Vagina (tissue), 2 donors: ENCODE measurements at regions not wholly inside any gene's neighbourhood (a gene's known extent, or its start where the extent isn't known, plus 50 kb on each side); places are given as distances from the start of the nearest gene placed in this dataset.

ENCODE experiments used
- DNase-seq, 2 donors: peaks; one replicate each; pipeline ENCODE4 v3.0.0-alpha.2; 2017; ENCODE audit errors: extremely low spot score in 2 of 2
- H3K27ac ChIP-seq: fragments of 200-600 bp; sonication (generic); one replicate; pipeline ENCODE4 v1.5.1; 2019
- H3K27me3 ChIP-seq: fragments of 200-600 bp; sonication (generic); one replicate; pipeline ENCODE4 v1.5.1; 2019
- H3K36me3 ChIP-seq, 2 donors: fragments of 200-600 bp; sonication (generic); one replicate each; pipeline ENCODE4 v1.5.1; 2017 to 2019
- H3K4me1 ChIP-seq: fragments of 200-600 bp; sonication (generic); one replicate; pipeline ENCODE4 v1.5.1; 2019
- H3K4me3 ChIP-seq, 2 donors: fragments of 200-600 bp; sonication (generic); 1 replicate in 1 of 2; 2 replicates in 1 of 2; pipeline ENCODE4 v1.5.1; 2016 to 2019
- H3K9me3 ChIP-seq: fragments of 200-600 bp; sonication (generic); one replicate; pipeline ENCODE4 v1.5.1; 2019
- CTCF ChIP-seq, 3 experiments: fragments of 450-650 bp in 2 of 3; fragments of 200-600 bp in 1 of 3; sonication (generic) in 1 of 3; IDR thresholded peaks; one replicate each; pipeline ENCODE4 v1.5.1; 2017 to 2019; ENCODE audit warnings: antibody characterized with exemption in 3 of 3, mild to moderate bottlenecking in 2 of 3, moderate library complexity in 2 of 3
- POLR2A ChIP-seq, 2 donors: fragments of 450-650 bp; IDR thresholded peaks; one replicate each; pipeline ENCODE4 v1.6.1; 2017; ENCODE audit warnings: antibody characterized with exemption in 2 of 2, mild to moderate bottlenecking in 2 of 2, moderate library complexity in 2 of 2
- POLR2AphosphoS5 ChIP-seq, 2 donors: sonication (generic); formaldehyde crosslinking; IDR thresholded peaks; one replicate each; pipeline ENCODE4 v1.9.0; 2017; ENCODE audit warnings: antibody characterized with exemption in 2 of 2, mild to moderate bottlenecking in 2 of 2, low read depth in 1 of 2; ENCODE audit not compliant: insufficient read depth in 1 of 2
- intact Hi-C: fragments of 100-400 bp; cut with DNase I; formaldehyde crosslinking; loops from one replicate; pipeline ENCODE4 v1.15.1; 2023

GRCh38 chr9:90140131-90140818, 502.3 kb downstream of the DIRAS2 start:
- Histone ChIP-seq H3K4me1 (no peaks in the 10 kb centered on the region), H3K4me3 (no peak overlapping the region), H3K27ac (no peak overlapping the region), H3K36me3 (no peaks in the 10 kb centered on the region), H3K9me3 (no peaks in the 10 kb centered on the region), H3K27me3 (no peaks in the 10 kb centered on the region)
- intact Hi-C loops = no loop called here
- TF ChIP-seq CTCF (IDR thresholded peaks at IDR 0.05) (no peak), POLR2A (IDR thresholded peaks at IDR 0.05) (no peak)
- no peak for DNase-seq

- no peak overlapping the region for H3K27ac ChIP-seq
- TF ChIP-seq POLR2AphosphoS5 (IDR thresholded peaks at IDR 0.05; ENCODE audit: insufficient read depth in 1 of 2, low read depth in 1 of 2) (no peak), CTCF (IDR thresholded peaks at IDR 0.05) (peak in 2 of 3 experiments; percentile 23 to 25), POLR2A (IDR thresholded peaks at IDR 0.05) (no peak)
- no peaks in the 10 kb centered on the region for H3K27me3 ChIP-seq
- no peaks in the 10 kb centered on the region for H3K36me3 ChIP-seq
- H3K9me3 ChIP-seq = no peaks in the 10 kb centered on the region
- DNase-seq = no peak
- H3K4me1 ChIP-seq = no peaks in the 10 kb centered on the region
- intact Hi-C loops = no loop called here
- no peak overlapping the region for H3K4me3 ChIP-seq
Observed at GRCh38 chr9:90141723-90142122, 500.9 kb downstream of the DIRAS2 start.

- Histone ChIP-seq H3K27ac (no peak overlapping the region), H3K36me3 (no peaks in the 10 kb centered on the region), H3K9me3 (no peaks in the 10 kb centered on the region), H3K4me1 (no peaks in the 10 kb centered on the region), H3K4me3 (no peak overlapping the region), H3K27me3 (no peaks in the 10 kb centered on the region)
- DNase-seq = no peak
- peak in 1 of 3 experiments; percentile 29 for TF ChIP-seq CTCF (IDR thresholded peaks at IDR 0.05)
- TF ChIP-seq POLR2AphosphoS5 (IDR thresholded peaks at IDR 0.05; ENCODE audit: insufficient read depth in 1 of 2, low read depth in 1 of 2) = no peak
- intact Hi-C loops = no loop called here
Observed at GRCh38 chr9:90142580-90142979, 500.0 kb downstream of the DIRAS2 start.

- DNase-seq = no peak
- no peaks in the 10 kb centered on the region for H3K27me3 ChIP-seq
- H3K36me3 ChIP-seq = no peaks in the 10 kb centered on the region
- H3K9me3 ChIP-seq = no peaks in the 10 kb centered on the region
- no peak for TF ChIP-seq POLR2A (IDR thresholded peaks at IDR 0.05)
- no peak for TF ChIP-seq CTCF (IDR thresholded peaks at IDR 0.05)
- no peak for TF ChIP-seq POLR2AphosphoS5 (IDR thresholded peaks at IDR 0.05; ENCODE audit: insufficient read depth in 1 of 2, low read depth in 1 of 2)
- intact Hi-C loops = no loop called here
- H3K4me1 ChIP-seq = no peaks in the 10 kb centered on the region
- no peak overlapping the region for H3K27ac ChIP-seq
- no peak overlapping the region for H3K4me3 ChIP-seq
Observed at GRCh38 chr9:90147426-90147825, 495.2 kb downstream of the DIRAS2 start.

GRCh38 chr9:90156318-90156717, 486.3 kb downstream of the DIRAS2 start:
- Histone ChIP-seq H3K27me3 (no peaks in the 10 kb centered on the region), H3K4me3 (no peak overlapping the region), H3K36me3 (no peaks in the 10 kb centered on the region), H3K4me1 (no peaks in the 10 kb centered on the region), H3K9me3 (no peaks in the 10 kb centered on the region), H3K27ac (no peak overlapping the region)
- no peak for TF ChIP-seq CTCF (IDR thresholded peaks at IDR 0.05)
- no peak for TF ChIP-seq POLR2AphosphoS5 (IDR thresholded peaks at IDR 0.05; ENCODE audit: insufficient read depth in 1 of 2, low read depth in 1 of 2)
- intact Hi-C loops = no loop called here
- DNase-seq = no peak
